SK-N-SH (cell line): ENCODE measurements at regions not wholly inside any gene's neighbourhood (a gene's known extent, or its start where the extent isn't known, plus 50 kb on each side); places are given as distances from the start of the nearest gene placed in this dataset.

Source experiments
- CTCF ChIA-PET: fragments of 300-600, 350-600 bp; formaldehyde crosslinking; extraction: SDS; loops from one replicate; lab custom pipeline; 2021; lab: Yijun Ruan, JAX
- POLR2A ChIA-PET: fragments of 350-600 bp; sonication (Branson Sonifier 250); formaldehyde crosslinking; extraction: SDS; loops from one replicate; lab custom pipeline; 2020; ENCODE audit warnings: antibody characterized with exemption, inconsistent platforms; lab: Yijun Ruan, JAX
- DNase-seq: peaks from one replicate; pipeline ENCODE4 v3.0.0; 2012
- H2AFZ ChIP-seq: fragments of 200-600 bp; sonication (generic); 2 replicates; pipeline ENCODE4 v1.8.1; 2016; ENCODE audit warnings: antibody characterized with exemption, mild to moderate bottlenecking, low read depth
- H3F3A ChIP-seq: fragments of 200-600 bp; sonication (generic); replicated peaks from 2 replicates; pipeline ENCODE3; 2016; ENCODE audit warnings: antibody characterized with exemption, mild to moderate bottlenecking; ENCODE audit not compliant: insufficient read depth
- H3K27ac ChIP-seq, 2 experiments: fragments of 200-500 bp in 1 of 2; fragments of 200-600 bp in 1 of 2; sonication (Bioruptor generic) in 1 of 2; sonication (generic), shearing (Covaris generic) in 1 of 2; 2 replicates each; pipeline versions ENCODE4 v1.5.1 to v1.6.1; 2014 to 2016; ENCODE audit warnings: low read depth in 2 of 2, inconsistent platforms in 1 of 2, low read length in 1 of 2, mild to moderate bottlenecking in 1 of 2, mixed read lengths in 1 of 2
- H3K27me3 ChIP-seq: fragments of 200-600 bp; sonication (generic), shearing (Covaris generic); 2 replicates; pipeline ENCODE4 v1.6.1; 2016; ENCODE audit warnings: mixed run types; ENCODE audit not compliant: insufficient read depth
- H3K36me3 ChIP-seq, 2 experiments: fragments of 200-500 bp in 1 of 2; fragments of 200-600 bp in 1 of 2; sonication (Bioruptor generic) in 1 of 2; sonication (generic) in 1 of 2; replicated peaks in 1 of 2; 2 replicates each; pipeline versions ENCODE3 to v1.5.1; 2014 to 2016; ENCODE audit warnings: low read length in 1 of 2, mild to moderate bottlenecking in 1 of 2; ENCODE audit not compliant: insufficient read depth in 2 of 2, control insufficient read depth in 1 of 2
- H3K4me1 ChIP-seq, 2 experiments: fragments of 200-500 bp in 1 of 2; fragments of 200-600 bp in 1 of 2; sonication (Bioruptor generic) in 1 of 2; sonication (generic), shearing (Covaris generic) in 1 of 2; 2 replicates each; pipeline versions ENCODE4 v1.5.1 to v1.6.1; 2014 to 2016; ENCODE audit warnings: low read depth in 1 of 2, low read length in 1 of 2, mixed run types in 1 of 2; ENCODE audit not compliant: insufficient read depth in 2 of 2, control insufficient read depth in 1 of 2
- H3K4me2 ChIP-seq: fragments of 200-600 bp; sonication (generic), shearing (Covaris generic); 2 replicates; pipeline ENCODE4 v1.6.1; 2017; ENCODE audit warnings: mixed run types
- H3K4me3 ChIP-seq, 2 experiments: fragments of 200-500 bp in 1 of 2; fragments of 200-600 bp in 1 of 2; sonication (Bioruptor generic) in 1 of 2; sonication (generic), shearing (Covaris generic) in 1 of 2; 2 replicates each; pipeline versions ENCODE4 v1.5.1 to v1.8.1; 2014 to 2016; ENCODE audit warnings: low read depth in 2 of 2, inconsistent platforms in 1 of 2, low read length in 1 of 2, mild to moderate bottlenecking in 1 of 2, mixed read lengths in 1 of 2, moderate library complexity in 1 of 2
- H3K79me2 ChIP-seq: fragments of 200-600 bp; sonication (generic); 2 replicates; pipeline ENCODE4 v1.8.1; 2017; ENCODE audit warnings: mild to moderate bottlenecking; ENCODE audit not compliant: insufficient read depth
- H3K9ac ChIP-seq: fragments of 200-600 bp; sonication (generic); 2 replicates; pipeline ENCODE4 v1.6.1; 2017; ENCODE audit warnings: mixed run types
- H3K9me2 ChIP-seq: fragments of 200-600 bp; sonication (generic); 2 replicates; pipeline ENCODE4 v1.6.1; 2017; ENCODE audit warnings: mixed run types
- H3K9me3 ChIP-seq: fragments of 200-600 bp; sonication (generic); 2 replicates; pipeline ENCODE4 v1.6.1; 2017; ENCODE audit warnings: mixed run types, mild to moderate bottlenecking, moderate library complexity
- H4K20me1 ChIP-seq: fragments of 200-600 bp; sonication (generic); 2 replicates; pipeline ENCODE4 v1.6.1; 2017; ENCODE audit warnings: mild to moderate bottlenecking, mixed run types; ENCODE audit not compliant: insufficient read depth
- CHD2 ChIP-seq: fragments of 150-350 bp; IDR thresholded peaks from 2 replicates; pipeline ENCODE4 v1.6.1; 2018; ENCODE audit warnings: low read length; ENCODE audit not compliant: partially characterized antibody
- ELF1 ChIP-seq: IDR thresholded peaks from 2 replicates; pipeline ENCODE4 v1.4.0; 2012
- EP300 ChIP-seq, 2 experiments: IDR thresholded peaks; 2 replicates each; pipeline versions ENCODE4 v1.4.0 to v1.6.1; 2012; ENCODE audit warnings: borderline replicate concordance in 1 of 2, low read depth in 1 of 2, low read length in 1 of 2
- MEF2A ChIP-seq: IDR thresholded peaks from 2 replicates; pipeline ENCODE4 v1.4.0; 2012; ENCODE audit warnings: low read depth, borderline replicate concordance
- MXI1 ChIP-seq: IDR thresholded peaks from 2 replicates; pipeline ENCODE4 v1.6.1; 2012; ENCODE audit warnings: mild to moderate bottlenecking, low read depth, low read length, improper control_type of control experiment
- NFIC ChIP-seq: IDR thresholded peaks from 2 replicates; pipeline ENCODE4 v1.4.0; 2012; ENCODE audit warnings: borderline replicate concordance
- POLR2AphosphoS5 ChIP-seq: IDR thresholded peaks from 2 replicates; pipeline ENCODE4 v1.6.1; 2012; ENCODE audit warnings: low read depth, low read length
- RFX5 ChIP-seq: IDR thresholded peaks from 2 replicates; pipeline ENCODE4 v1.6.1; 2012; ENCODE audit warnings: mild to moderate bottlenecking, improper control_type of control experiment, low read length
- SIN3A ChIP-seq: IDR thresholded peaks from 2 replicates; pipeline ENCODE4 v1.6.1; 2012; ENCODE audit warnings: low read depth, mild to moderate bottlenecking, low read length, moderate library complexity, borderline replicate concordance
- SMC3 ChIP-seq: IDR thresholded peaks from 2 replicates; pipeline ENCODE4 v1.6.1; 2012; ENCODE audit warnings: low read depth, low read length, improper control_type of control experiment
- TAF1 ChIP-seq: IDR thresholded peaks from 2 replicates; pipeline ENCODE4 v1.6.1; 2012; ENCODE audit warnings: low read depth, mild to moderate bottlenecking, low read length, moderate library complexity, borderline replicate concordance
- WGBS: methylation state at CpG from one replicate; pipeline ENCODE4 v1.1.6; 2017; ENCODE audit warnings: low lambda C conversion rate; 5-methylcytosine and 5-hydroxymethylcytosine counted together
- TF ChIP-seq, protein P1 (sequence below): IDR thresholded peaks from 2 replicates; pipeline ENCODE4 v1.4.0; 2012; ENCODE audit warnings: low read depth, borderline replicate concordance
- TF ChIP-seq, protein P2 (sequence below): fragments of 200-600 bp; sonication (generic); IDR thresholded peaks from 2 replicates; pipeline ENCODE4 v1.6.1; 2017; ENCODE audit warnings: antibody characterized with exemption, mild to moderate bottlenecking, moderate library complexity
- TF ChIP-seq, protein P3 (sequence below): IDR thresholded peaks from 2 replicates; pipeline ENCODE4 v1.6.1; 2012; ENCODE audit warnings: mild to moderate bottlenecking, low read depth, low read length, moderate library complexity
- TF ChIP-seq, protein P4 (sequence below): IDR thresholded peaks from 2 replicates; pipeline ENCODE4 v1.4.0; 2012; ENCODE audit warnings: low read depth, borderline replicate concordance
- TF ChIP-seq, protein P5 (sequence below): IDR thresholded peaks from 2 replicates; pipeline ENCODE4 v1.4.0; 2012; ENCODE audit warnings: low read depth

DNA sequence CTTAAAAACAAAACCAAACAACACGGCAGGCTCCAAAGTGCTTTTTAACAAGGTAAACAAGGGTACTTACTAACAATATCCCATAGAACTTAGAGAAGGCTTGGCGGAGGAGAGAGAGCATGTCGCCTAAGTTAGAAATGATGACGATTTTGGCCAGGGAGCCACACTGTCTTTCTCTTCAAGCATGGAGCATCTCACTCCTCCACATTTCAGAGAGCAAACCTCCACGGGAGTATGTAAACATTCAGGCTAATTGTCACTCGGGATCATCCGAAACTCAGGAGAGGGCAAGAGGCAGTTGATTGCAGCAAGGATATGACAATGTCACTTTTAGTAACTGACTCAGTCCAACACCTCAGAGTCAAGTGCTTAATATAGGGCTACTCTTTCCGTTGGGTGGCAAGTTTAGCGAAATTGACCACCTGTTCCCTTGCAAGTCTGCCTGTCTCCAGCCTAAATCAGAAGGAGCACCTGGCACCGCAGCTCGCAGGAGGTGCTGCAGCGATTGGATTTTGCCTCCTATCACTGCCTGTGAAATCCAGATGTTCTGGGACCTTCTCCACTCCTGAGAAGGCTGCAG is 65.8 kb upstream of the RPS6KA2 start:
- Histone ChIP-seq H3K4me1 (peaks cover 6 to 7% of the 10 kb centered on the region in 2 experiments; a peak in 3 of 4 replicates), H3K9me3 (no peaks in the 10 kb centered on the region), H4K20me1 (no peaks in the 10 kb centered on the region), H3K9me2 (no peaks in the 10 kb centered on the region), H3K27ac (no peak overlapping the region), H3K27me3 (no peaks in the 10 kb centered on the region; the same call in 1 of the 2 replicates), H3F3A (peaks cover 5% of the 10 kb centered on the region), H3K79me2 (no peaks in the 10 kb centered on the region), H3K9ac (no peak overlapping the region), H3K4me2 (no peak overlapping the region), H3K4me3 (no peak overlapping the region), H3K36me3 (no peaks in the 10 kb centered on the region), H2AFZ (no peak overlapping the region)
- ChIA-PET CTCF (no interaction called here), POLR2A (no interaction called here)
- TF ChIP-seq MXI1 (no peak), CHD2 (no peak), SMC3 (no peak), RFX5 (no peak), EP300 (IDR thresholded peaks at IDR 0.05; ENCODE audit: borderline replicate concordance in 1 of 2, low read depth in 1 of 2, low read length in 1 of 2) (no peak), MEF2A (no peak), TAF1 (no peak), POLR2AphosphoS5 (no peak), SIN3A (no peak), ELF1 (no peak), NFIC (no peak)
- TF ChIP-seq, protein P1, sequence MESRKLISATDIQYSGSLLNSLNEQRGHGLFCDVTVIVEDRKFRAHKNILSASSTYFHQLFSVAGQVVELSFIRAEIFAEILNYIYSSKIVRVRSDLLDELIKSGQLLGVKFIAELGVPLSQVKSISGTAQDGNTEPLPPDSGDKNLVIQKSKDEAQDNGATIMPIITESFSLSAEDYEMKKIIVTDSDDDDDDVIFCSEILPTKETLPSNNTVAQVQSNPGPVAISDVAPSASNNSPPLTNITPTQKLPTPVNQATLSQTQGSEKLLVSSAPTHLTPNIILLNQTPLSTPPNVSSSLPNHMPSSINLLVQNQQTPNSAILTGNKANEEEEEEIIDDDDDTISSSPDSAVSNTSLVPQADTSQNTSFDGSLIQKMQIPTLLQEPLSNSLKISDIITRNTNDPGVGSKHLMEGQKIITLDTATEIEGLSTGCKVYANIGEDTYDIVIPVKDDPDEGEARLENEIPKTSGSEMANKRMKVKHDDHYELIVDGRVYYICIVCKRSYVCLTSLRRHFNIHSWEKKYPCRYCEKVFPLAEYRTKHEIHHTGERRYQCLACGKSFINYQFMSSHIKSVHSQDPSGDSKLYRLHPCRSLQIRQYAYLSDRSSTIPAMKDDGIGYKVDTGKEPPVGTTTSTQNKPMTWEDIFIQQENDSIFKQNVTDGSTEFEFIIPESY = no peak
- TF ChIP-seq, protein P2, sequence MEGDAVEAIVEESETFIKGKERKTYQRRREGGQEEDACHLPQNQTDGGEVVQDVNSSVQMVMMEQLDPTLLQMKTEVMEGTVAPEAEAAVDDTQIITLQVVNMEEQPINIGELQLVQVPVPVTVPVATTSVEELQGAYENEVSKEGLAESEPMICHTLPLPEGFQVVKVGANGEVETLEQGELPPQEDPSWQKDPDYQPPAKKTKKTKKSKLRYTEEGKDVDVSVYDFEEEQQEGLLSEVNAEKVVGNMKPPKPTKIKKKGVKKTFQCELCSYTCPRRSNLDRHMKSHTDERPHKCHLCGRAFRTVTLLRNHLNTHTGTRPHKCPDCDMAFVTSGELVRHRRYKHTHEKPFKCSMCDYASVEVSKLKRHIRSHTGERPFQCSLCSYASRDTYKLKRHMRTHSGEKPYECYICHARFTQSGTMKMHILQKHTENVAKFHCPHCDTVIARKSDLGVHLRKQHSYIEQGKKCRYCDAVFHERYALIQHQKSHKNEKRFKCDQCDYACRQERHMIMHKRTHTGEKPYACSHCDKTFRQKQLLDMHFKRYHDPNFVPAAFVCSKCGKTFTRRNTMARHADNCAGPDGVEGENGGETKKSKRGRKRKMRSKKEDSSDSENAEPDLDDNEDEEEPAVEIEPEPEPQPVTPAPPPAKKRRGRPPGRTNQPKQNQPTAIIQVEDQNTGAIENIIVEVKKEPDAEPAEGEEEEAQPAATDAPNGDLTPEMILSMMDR = no peak
- TF ChIP-seq, protein P3, sequence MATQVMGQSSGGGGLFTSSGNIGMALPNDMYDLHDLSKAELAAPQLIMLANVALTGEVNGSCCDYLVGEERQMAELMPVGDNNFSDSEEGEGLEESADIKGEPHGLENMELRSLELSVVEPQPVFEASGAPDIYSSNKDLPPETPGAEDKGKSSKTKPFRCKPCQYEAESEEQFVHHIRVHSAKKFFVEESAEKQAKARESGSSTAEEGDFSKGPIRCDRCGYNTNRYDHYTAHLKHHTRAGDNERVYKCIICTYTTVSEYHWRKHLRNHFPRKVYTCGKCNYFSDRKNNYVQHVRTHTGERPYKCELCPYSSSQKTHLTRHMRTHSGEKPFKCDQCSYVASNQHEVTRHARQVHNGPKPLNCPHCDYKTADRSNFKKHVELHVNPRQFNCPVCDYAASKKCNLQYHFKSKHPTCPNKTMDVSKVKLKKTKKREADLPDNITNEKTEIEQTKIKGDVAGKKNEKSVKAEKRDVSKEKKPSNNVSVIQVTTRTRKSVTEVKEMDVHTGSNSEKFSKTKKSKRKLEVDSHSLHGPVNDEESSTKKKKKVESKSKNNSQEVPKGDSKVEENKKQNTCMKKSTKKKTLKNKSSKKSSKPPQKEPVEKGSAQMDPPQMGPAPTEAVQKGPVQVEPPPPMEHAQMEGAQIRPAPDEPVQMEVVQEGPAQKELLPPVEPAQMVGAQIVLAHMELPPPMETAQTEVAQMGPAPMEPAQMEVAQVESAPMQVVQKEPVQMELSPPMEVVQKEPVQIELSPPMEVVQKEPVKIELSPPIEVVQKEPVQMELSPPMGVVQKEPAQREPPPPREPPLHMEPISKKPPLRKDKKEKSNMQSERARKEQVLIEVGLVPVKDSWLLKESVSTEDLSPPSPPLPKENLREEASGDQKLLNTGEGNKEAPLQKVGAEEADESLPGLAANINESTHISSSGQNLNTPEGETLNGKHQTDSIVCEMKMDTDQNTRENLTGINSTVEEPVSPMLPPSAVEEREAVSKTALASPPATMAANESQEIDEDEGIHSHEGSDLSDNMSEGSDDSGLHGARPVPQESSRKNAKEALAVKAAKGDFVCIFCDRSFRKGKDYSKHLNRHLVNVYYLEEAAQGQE = no peak
- TF ChIP-seq, protein P4, sequence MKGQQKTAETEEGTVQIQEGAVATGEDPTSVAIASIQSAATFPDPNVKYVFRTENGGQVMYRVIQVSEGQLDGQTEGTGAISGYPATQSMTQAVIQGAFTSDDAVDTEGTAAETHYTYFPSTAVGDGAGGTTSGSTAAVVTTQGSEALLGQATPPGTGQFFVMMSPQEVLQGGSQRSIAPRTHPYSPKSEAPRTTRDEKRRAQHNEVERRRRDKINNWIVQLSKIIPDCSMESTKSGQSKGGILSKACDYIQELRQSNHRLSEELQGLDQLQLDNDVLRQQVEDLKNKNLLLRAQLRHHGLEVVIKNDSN = no peak
- TF ChIP-seq, protein P5, sequence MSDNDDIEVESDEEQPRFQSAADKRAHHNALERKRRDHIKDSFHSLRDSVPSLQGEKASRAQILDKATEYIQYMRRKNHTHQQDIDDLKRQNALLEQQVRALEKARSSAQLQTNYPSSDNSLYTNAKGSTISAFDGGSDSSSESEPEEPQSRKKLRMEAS = no peak
- DNase-seq = no peak
- WGBS = 93% methylated on average over 10 of the region's 12 CpGs
